GM19193 (cell line): ENCODE measurements at regions not wholly inside any gene's neighbourhood (a gene's known extent, or its start where the extent isn't known, plus 50 kb on each side); places are given as distances from the start of the nearest gene placed in this dataset.

Experiments
- POLR2A ChIP-seq: IDR thresholded peaks from 4 replicates; pipeline ENCODE4 v1.6.1; 2011; ENCODE audit not compliant: insufficient read depth, insufficient read length; ENCODE audit errors: extremely low read depth

DNA sequence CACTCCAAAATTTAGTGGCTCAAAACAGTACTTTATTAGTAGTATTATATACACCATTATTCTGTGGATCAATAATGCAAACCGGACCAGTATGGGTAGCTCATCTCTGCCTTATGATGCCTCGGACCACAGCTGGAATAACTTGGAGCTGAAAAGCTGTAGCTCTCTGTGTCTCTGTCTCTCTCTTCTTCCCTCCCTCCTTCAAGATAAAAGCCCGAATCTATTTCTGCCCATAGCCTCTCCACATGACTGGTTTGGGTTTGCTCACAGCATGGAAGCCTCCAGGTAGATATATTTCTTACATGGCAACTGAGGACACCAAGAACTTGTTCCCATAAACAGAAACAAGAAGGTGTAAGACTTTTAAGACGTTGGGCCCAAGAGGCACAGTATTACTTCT, 147.5 kb upstream of the TBCA start:
- TF ChIP-seq POLR2A, result no peak

GRCh38 chr5:77921094-77921768, 145.1 kb upstream of the TBCA start:
- TF ChIP-seq POLR2A, result no peak

DNA sequence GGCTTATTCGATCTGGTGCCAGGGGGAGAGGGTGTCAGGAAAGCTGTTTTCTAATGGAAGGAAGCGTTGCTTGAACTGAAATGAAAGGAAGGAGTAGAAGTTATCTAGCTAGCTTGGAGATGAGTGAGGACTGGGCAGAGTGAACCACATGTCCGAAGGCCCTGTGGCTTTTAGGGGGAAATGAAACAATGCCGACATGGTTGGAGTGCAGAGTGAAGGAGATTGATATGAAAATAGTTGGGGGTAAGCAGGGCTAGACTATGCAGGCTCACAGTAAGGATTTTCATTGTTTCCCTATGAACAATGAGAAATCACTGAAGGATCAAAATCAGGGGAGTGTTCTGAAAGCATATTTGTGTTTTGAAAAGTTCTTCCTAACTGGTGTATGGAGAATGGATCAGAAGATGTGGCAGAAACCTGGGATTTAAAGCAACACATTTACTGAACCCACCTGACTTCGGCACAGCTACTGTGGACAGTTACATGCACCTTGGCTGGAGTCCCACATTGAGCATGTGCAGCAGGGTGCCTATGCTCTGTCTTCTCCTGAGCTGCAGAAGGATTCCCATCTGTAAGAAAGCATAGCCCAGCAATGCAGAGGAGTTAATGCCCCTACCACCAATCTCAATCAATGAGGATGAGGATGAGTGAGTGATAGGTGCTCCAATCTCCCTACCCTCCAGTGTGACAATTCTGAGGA, 144.4 kb upstream of the TBCA start:
- TF ChIP-seq POLR2A, result no peak

- no peak for TF ChIP-seq POLR2A
These were observed 139.2 kb upstream of the TBCA start for GRCh38 chr5:77915346-77915745.

DNA sequence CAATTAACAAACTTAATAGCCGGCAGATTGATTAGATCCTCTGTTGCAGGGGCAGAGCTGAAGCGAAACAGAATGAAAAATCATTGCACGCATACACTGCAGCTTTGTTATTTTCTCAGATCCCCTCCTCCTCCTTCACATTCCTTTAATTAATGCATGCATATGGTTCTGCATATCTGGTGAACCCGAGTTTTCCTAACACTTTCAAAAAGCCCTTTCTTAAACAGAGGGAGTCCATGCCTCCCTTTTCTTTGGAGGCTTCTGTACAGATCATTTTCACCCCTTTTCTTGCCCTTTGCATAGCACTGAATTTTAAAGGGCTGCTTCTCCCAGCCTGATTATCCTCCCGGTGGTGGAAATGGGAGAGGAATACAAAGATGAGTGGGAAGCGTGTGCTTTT, 136.6 kb upstream of the TBCA start:
- TF ChIP-seq POLR2A, result no peak

DNA sequence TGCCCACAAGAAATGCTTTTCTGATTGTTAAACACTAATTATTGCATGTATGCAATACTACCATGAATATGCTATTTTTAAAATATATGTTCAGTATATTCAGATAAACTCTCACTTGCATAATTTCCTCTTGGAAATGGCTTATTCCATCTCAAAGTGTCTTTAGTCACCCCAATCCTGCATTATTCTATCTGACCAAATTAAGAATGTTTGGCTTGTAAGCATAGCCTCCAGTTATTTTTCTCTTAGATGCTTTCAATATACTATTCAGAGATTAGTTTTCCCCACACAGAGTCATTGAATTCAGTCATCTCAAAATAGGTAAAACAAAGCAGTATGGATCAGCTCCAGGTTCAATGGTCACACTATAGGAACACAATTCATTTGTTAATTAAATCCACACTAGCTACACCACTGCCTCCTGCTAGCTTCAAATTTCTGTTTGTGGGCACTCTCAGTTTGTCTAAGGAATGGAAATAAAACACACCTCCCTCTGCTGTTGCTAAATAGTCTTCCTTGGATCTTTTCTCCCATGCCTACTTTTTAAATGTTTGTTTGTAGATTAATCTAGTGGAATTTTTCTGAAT, 134.6 kb upstream of the TBCA start:
- no peak for TF ChIP-seq POLR2A

GRCh38 chr5:77909237-77909636, 133.1 kb upstream of the TBCA start:
- no peak for TF ChIP-seq POLR2A

GRCh38 chr5:77908787-77909186, 132.6 kb upstream of the TBCA start:
- no peak for TF ChIP-seq POLR2A

DNA sequence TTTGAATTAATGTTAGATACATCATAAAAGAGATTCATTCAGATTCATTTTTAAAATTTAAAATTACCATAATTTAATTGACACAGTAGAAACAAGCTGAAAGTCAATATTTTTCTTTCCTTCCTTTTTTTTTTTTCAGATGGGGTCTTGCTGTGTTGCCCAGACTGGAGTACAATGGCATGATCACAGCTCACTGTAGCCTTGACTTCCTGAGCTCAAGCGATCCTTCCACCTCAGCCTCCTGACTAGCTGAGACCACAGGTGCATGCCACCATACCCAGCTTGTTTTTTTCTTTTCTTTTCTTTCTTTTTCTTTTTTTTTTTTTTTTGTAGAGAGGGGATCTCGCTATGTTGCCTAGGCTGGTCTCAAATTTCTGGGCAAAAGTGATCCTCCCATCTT, 131.6 kb upstream of the TBCA start:
- TF ChIP-seq POLR2A, result no peak

DNA sequence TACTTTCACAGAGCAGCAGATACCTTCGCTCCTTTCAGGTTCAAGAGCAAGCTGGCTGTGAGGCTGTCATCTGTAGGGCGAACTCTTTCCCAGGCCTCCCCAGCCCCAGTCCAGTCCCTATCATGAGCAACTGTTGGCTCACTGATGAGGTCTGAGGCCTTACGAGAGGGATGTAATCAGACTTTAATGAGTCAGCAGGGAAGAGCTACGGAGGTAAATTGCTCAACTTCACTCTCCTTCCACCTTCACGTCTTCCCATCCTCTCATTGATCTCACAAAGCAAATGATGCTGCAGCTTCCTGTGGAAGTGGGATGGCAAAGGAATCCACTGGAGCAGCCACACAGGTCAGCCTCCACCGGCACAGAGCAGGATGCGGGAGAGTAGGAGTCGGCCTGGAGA, 130.7 kb upstream of the TBCA start:
- TF ChIP-seq POLR2A, result no peak

- TF ChIP-seq POLR2A, result no peak
These were observed 128.2 kb upstream of the TBCA start for GRCh38 chr5:77904362-77904761.

DNA sequence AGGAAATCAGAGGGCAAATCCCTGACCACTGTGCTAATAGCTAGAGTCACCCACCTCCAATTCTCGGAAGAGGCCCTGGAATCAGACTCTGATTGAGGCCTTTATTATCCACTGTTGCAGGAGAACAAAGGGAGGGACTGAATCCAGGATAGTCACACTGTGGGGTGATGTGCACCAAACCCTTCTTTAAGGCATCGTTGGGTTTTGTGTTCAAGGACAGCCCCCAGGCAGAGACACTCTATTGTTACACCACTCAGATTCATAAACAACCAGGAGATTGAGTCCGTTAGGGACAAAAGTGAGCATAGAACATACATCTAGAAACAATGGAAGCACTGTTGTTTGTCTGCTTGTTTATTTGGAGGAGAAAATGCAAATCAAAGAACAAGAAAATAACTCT, 124.6 kb upstream of the TBCA start:
- TF ChIP-seq POLR2A, result no peak

- no peak for TF ChIP-seq POLR2A
These were observed 122.2 kb upstream of the TBCA start for GRCh38 chr5:77898385-77898784.

DNA sequence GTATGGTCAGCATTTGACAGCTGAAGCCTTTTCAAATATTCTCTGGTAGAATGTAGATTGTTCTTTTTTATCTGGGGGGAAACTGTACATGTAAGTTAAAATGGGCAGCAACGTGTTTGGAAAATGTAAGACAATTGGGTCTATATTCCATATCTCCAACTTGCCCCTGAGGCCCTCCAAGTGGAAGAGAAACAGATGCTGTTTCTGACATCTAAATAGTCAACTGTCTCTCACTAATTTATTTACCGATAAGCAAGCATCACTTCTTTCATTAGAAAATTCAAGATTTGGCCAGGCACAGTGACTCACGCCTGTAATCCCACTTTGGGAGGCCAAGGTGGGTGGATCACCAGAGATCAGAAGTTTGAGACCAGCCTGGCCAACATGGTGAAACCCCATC, 120.2 kb upstream of the TBCA start:
- TF ChIP-seq POLR2A, result no peak

GRCh38 chr5:77893225-77893860, 117.2 kb upstream of the TBCA start:
- no peak for TF ChIP-seq POLR2A
